ENCODE measurements at regions not wholly inside any gene's neighbourhood (a gene's known extent, or its start where the extent isn't known, plus 50 kb on each side); places are given as distances from the start of the nearest gene placed in this dataset.

GRCh38 chr18:41155910-41156851, 798.9 kb upstream of the PIK3C3 start:
- no peak for DNase-seq (ENCODE audit: insufficient read length, low spot score)
- no peak for FAIRE-seq

GRCh38 chr18:41155025-41155424, 800.0 kb upstream of the PIK3C3 start:
- no peak for DNase-seq (ENCODE audit: insufficient read length, low spot score)
- no peak for FAIRE-seq

- FAIRE-seq (no peak), DNase-seq (ENCODE audit: insufficient read length, low spot score) (no peak)
Measured at GRCh38 chr18:41153871-41154270, 801.2 kb upstream of the PIK3C3 start.

- DNase-seq (ENCODE audit: insufficient read length, low spot score) (no peak), FAIRE-seq (no peak)
Measured at GRCh38 chr18:41150316-41150715, 804.7 kb upstream of the PIK3C3 start.

GRCh38 chr18:41146301-41146700, 808.7 kb upstream of the PIK3C3 start:
- DNase-seq (ENCODE audit: insufficient read length, low spot score) (no peak), FAIRE-seq (no peak)

GRCh38 chr18:41145516-41145915, 809.5 kb upstream of the PIK3C3 start:
- FAIRE-seq, result no peak
- DNase-seq (ENCODE audit: insufficient read length, low spot score), result no peak

- no peak for FAIRE-seq
- DNase-seq (ENCODE audit: insufficient read length, low spot score), result no peak
Measured at GRCh38 chr18:41144441-41144840, 810.6 kb upstream of the PIK3C3 start.

- DNase-seq (ENCODE audit: insufficient read length, low spot score) (no peak), FAIRE-seq (no peak)
Measured at GRCh38 chr18:41140506-41140905, 814.5 kb upstream of the PIK3C3 start.

- DNase-seq (ENCODE audit: insufficient read length, low spot score), result no peak
- no peak for FAIRE-seq
Measured at GRCh38 chr18:41135146-41135545, 819.9 kb upstream of the PIK3C3 start.

GRCh38 chr18:41134426-41134825, 820.6 kb upstream of the PIK3C3 start:
- FAIRE-seq, result no peak
- no peak for DNase-seq (ENCODE audit: insufficient read length, low spot score)

GRCh38 chr18:41131050-41131449, 824.0 kb upstream of the PIK3C3 start:
- DNase-seq (ENCODE audit: insufficient read length, low spot score) (no peak), FAIRE-seq (no peak)

GRCh38 chr18:41128545-41128944, 826.5 kb upstream of the PIK3C3 start:
- DNase-seq (ENCODE audit: insufficient read length, low spot score) (no peak), FAIRE-seq (no peak)

GRCh38 chr18:41128126-41128525, 826.9 kb upstream of the PIK3C3 start:
- no peak for DNase-seq (ENCODE audit: insufficient read length, low spot score)
- FAIRE-seq, result no peak

- FAIRE-seq (no peak), DNase-seq (ENCODE audit: insufficient read length, low spot score) (no peak)
Measured at GRCh38 chr18:41126541-41127235, 828.3 kb upstream of the PIK3C3 start.

- DNase-seq (ENCODE audit: insufficient read length, low spot score) (no peak), FAIRE-seq (no peak)
Measured at GRCh38 chr18:41121116-41121826, 833.8 kb upstream of the PIK3C3 start.

GRCh38 chr18:41119031-41119430, 836.0 kb upstream of the PIK3C3 start:
- FAIRE-seq, result no peak
- DNase-seq (ENCODE audit: insufficient read length, low spot score), result no peak

GRCh38 chr18:41113885-41114482, 841.0 kb upstream of the PIK3C3 start:
- no peak for DNase-seq (ENCODE audit: insufficient read length, low spot score)

GRCh38 chr18:41099451-41099850, 855.6 kb upstream of the PIK3C3 start:
- FAIRE-seq (no peak), DNase-seq (ENCODE audit: insufficient read length, low spot score) (no peak)

More at GRCh38 chr18:41113885-41114482, 841.0 kb upstream of the PIK3C3 start:
- no peak for FAIRE-seq

GRCh38 chr18:41096504-41096903, 858.5 kb upstream of the PIK3C3 start:
- FAIRE-seq (no peak), DNase-seq (ENCODE audit: insufficient read length, low spot score) (no peak)

GRCh38 chr18:41077076-41077475, 878.0 kb upstream of the PIK3C3 start:
- DNase-seq (ENCODE audit: insufficient read length, low spot score), result no peak
- FAIRE-seq, result no peak

GRCh38 chr18:41075212-41075611, 879.8 kb upstream of the PIK3C3 start:
- DNase-seq (ENCODE audit: insufficient read length, low spot score) (no peak), FAIRE-seq (no peak)
